Adrenal gland (tissue), 5 donors: ENCODE measurements at regions not wholly inside any gene's neighbourhood (a gene's known extent, or its start where the extent isn't known, plus 50 kb on each side); places are given as distances from the start of the nearest gene placed in this dataset.

Experiments used
- POLR2A ChIP-seq, 2 donors: fragments of 450-650 bp; IDR thresholded peaks; one replicate each; pipeline ENCODE4 v1.6.1; 2017; ENCODE audit warnings: antibody characterized with exemption in 2 of 2, mild to moderate bottlenecking in 2 of 2, moderate library complexity in 1 of 2
- TF ChIP-seq, protein P1 (sequence below), 6 experiments: fragments of 450-650 bp in 4 of 6; fragments of 200-600 bp in 2 of 6; sonication (generic) in 1 of 6; IDR thresholded peaks; 1 replicate in 5 of 6; 2 replicates in 1 of 6; pipeline versions ENCODE4 v1.5.1 to v1.8.0; 2016 to 2021; ENCODE audit warnings: antibody characterized with exemption in 6 of 6, mild to moderate bottlenecking in 2 of 6, moderate library complexity in 1 of 6
- donor health status: DM: no; HTN: no; CAD: no.

DNA sequence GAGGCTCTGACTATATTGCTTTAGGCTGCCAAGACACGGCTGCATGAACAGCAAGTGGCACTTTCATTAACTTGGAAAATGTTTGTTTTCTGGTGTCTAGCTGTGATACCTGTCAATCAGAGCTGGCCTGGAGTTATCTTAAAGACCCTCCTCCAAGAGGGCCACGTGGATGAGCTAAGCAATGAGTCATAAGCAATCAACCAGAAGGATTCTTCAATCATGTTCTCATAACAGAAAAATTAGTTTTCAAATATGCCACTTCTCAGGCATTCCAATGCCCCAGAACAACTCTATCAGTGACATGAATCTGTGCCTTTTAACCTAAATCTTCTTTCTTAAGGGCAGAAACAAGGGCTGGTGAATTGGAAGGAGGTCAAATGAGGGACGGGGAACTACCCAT is 283.0 kb downstream of the HTR1B start:
- TF ChIP-seq, protein P1, sequence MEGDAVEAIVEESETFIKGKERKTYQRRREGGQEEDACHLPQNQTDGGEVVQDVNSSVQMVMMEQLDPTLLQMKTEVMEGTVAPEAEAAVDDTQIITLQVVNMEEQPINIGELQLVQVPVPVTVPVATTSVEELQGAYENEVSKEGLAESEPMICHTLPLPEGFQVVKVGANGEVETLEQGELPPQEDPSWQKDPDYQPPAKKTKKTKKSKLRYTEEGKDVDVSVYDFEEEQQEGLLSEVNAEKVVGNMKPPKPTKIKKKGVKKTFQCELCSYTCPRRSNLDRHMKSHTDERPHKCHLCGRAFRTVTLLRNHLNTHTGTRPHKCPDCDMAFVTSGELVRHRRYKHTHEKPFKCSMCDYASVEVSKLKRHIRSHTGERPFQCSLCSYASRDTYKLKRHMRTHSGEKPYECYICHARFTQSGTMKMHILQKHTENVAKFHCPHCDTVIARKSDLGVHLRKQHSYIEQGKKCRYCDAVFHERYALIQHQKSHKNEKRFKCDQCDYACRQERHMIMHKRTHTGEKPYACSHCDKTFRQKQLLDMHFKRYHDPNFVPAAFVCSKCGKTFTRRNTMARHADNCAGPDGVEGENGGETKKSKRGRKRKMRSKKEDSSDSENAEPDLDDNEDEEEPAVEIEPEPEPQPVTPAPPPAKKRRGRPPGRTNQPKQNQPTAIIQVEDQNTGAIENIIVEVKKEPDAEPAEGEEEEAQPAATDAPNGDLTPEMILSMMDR (IDR thresholded peaks at IDR 0.05) = no peak
- no peak for TF ChIP-seq POLR2A (IDR thresholded peaks at IDR 0.05)
